A673 (cell line): ENCODE measurements at regions not wholly inside any gene's neighbourhood (a gene's known extent, or its start where the extent isn't known, plus 50 kb on each side); places are given as distances from the start of the nearest gene placed in this dataset.

ENCODE experiments used
- EZH2 ChIP-seq: fragments of 200-600 bp; sonication (generic); IDR thresholded peaks from 2 replicates; pipeline ENCODE4 v1.6.1; 2017; ENCODE audit warnings: borderline replicate concordance, low read depth, mild to moderate bottlenecking, mixed read lengths, antibody characterized with exemption, low read length; ENCODE audit not compliant: poor library complexity, severe bottlenecking
- TF ChIP-seq, protein P1 (sequence below): fragments of 300-800, 200-600 bp; sonication (generic); conservative IDR thresholded peaks from 2 replicates; pipeline ENCODE4 v1.5.1; 2017; ENCODE audit warnings: low read depth, mild to moderate bottlenecking, antibody characterized with exemption, low read length, moderate library complexity, mixed read lengths

DNA sequence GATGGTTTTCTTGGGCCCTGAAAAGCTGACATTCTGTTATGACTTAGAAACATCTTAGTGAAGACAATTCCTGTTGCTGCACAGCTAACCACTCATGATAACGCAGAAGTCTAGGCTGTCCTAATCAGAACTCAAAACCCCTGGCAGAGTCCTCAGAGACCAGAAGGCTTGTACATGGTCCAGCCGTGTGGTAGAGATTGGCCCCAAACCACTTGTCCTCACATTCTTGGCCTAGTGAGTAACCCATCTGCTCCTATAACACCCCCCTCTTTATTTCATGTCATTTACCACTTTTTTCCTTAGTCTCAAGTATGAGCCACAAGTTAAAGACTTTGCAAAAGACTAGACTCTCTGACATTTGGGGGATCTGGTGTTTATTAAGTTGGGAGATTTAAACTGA, 116.5 kb upstream of the ADAMTS18 start:
- TF ChIP-seq EZH2: no peak
- TF ChIP-seq, protein P1, sequence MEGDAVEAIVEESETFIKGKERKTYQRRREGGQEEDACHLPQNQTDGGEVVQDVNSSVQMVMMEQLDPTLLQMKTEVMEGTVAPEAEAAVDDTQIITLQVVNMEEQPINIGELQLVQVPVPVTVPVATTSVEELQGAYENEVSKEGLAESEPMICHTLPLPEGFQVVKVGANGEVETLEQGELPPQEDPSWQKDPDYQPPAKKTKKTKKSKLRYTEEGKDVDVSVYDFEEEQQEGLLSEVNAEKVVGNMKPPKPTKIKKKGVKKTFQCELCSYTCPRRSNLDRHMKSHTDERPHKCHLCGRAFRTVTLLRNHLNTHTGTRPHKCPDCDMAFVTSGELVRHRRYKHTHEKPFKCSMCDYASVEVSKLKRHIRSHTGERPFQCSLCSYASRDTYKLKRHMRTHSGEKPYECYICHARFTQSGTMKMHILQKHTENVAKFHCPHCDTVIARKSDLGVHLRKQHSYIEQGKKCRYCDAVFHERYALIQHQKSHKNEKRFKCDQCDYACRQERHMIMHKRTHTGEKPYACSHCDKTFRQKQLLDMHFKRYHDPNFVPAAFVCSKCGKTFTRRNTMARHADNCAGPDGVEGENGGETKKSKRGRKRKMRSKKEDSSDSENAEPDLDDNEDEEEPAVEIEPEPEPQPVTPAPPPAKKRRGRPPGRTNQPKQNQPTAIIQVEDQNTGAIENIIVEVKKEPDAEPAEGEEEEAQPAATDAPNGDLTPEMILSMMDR: no peak
